WERI-Rb-1 (cell line): ENCODE measurements at regions not wholly inside any gene's neighbourhood (a gene's known extent, or its start where the extent isn't known, plus 50 kb on each side); places are given as distances from the start of the nearest gene placed in this dataset.

Experiments used
- DNase-seq: peaks from one replicate; pipeline ENCODE4 v3.0.0-alpha.2; 2020
- H3K27ac ChIP-seq: fragments of 250-450 bp; sonication (Bioruptor Pico); 2 replicates; pipeline ENCODE4 v1.5.1; 2020; ENCODE audit warnings: mild to moderate bottlenecking, moderate library complexity
- H3K27me3 ChIP-seq: fragments of 250-450 bp; sonication (Bioruptor Pico); 2 replicates; pipeline ENCODE4 v1.5.1; 2021; ENCODE audit warnings: mild to moderate bottlenecking, low read depth, moderate library complexity; ENCODE audit not compliant: insufficient read depth, severe bottlenecking
- H3K36me3 ChIP-seq: fragments of 250-450 bp; sonication (Bioruptor Pico); 2 replicates; pipeline ENCODE4 v1.5.1; 2020; ENCODE audit warnings: mild to moderate bottlenecking, moderate library complexity
- H3K4me3 ChIP-seq: 2 replicates; pipeline ENCODE4 v1.5.1; 2011; ENCODE audit warnings: low read depth, mild to moderate bottlenecking, control low read depth, low read length
- H3K9me3 ChIP-seq: fragments of 250-450 bp; sonication (Bioruptor Pico); 2 replicates; pipeline ENCODE4 v1.5.1; 2021; ENCODE audit warnings: mild to moderate bottlenecking, moderate library complexity; ENCODE audit not compliant: severe bottlenecking
- TF ChIP-seq, protein P1 (sequence below): IDR thresholded peaks from 2 replicates; pipeline ENCODE4 v1.5.1; 2011; ENCODE audit warnings: low read depth, mild to moderate bottlenecking, control low read depth, inconsistent platforms, low read length

DNA sequence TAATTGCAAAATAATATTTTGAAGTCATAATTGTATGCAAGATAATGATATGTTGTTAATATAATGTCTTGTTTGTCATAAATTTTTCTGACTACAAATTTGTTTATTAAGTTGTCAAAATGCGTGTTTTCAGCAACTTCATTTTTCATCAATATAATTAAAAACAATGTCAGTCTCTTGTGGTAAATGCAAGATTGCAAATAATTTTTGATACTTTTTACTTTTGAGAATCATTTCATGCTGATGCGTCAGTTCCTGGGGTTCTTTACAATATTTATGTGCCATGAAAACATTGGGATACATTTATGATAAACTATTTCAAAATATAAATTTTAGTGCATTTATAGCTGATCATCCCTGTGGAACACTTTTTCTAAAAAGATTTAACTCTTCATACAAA is 1504.8 kb downstream of the BRD1 start:
- Histone ChIP-seq H3K27ac (no peak overlapping the region), H3K36me3 (no peaks in the 10 kb centered on the region), H3K9me3 (peaks cover 15% of the 10 kb centered on the region), H3K27me3 (no peaks in the 10 kb centered on the region), H3K4me3 (no peak overlapping the region)
- TF ChIP-seq, protein P1, sequence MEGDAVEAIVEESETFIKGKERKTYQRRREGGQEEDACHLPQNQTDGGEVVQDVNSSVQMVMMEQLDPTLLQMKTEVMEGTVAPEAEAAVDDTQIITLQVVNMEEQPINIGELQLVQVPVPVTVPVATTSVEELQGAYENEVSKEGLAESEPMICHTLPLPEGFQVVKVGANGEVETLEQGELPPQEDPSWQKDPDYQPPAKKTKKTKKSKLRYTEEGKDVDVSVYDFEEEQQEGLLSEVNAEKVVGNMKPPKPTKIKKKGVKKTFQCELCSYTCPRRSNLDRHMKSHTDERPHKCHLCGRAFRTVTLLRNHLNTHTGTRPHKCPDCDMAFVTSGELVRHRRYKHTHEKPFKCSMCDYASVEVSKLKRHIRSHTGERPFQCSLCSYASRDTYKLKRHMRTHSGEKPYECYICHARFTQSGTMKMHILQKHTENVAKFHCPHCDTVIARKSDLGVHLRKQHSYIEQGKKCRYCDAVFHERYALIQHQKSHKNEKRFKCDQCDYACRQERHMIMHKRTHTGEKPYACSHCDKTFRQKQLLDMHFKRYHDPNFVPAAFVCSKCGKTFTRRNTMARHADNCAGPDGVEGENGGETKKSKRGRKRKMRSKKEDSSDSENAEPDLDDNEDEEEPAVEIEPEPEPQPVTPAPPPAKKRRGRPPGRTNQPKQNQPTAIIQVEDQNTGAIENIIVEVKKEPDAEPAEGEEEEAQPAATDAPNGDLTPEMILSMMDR, result no peak
- no peak for DNase-seq

DNA sequence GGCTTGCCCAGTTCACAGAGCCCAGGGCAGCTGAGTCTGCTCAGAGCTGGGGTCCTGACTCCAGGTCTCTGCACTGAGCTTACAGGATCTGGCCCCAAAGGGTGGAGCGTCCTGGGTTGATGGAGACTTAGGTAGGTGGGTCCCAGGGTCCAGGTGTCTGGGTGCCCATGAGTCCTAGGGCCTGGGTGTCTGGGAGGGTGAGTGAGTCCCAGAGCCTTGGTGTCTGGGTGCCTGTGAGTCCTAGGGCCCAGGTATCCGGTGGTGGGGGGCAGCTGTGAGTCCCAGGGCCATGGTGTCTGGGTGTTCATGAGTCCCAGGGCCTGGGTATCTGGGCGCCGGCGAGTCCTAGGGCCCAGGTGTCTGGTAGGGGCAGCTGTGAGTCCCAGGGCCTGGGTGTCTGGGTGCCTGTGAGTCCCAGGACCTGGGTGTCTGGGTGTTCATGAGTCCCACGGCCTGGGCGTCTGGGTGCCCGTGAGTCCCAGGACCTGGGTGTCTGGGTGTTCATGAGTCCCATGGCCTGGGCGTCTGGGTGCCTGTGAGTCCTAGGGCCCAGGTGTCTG is 1505.6 kb downstream of the BRD1 start:
- H3K4me3 ChIP-seq, result no peak overlapping the region
- H3K27me3 ChIP-seq, result no peaks in the 10 kb centered on the region
- no peak overlapping the region for H3K27ac ChIP-seq
- no peaks in the 10 kb centered on the region for H3K36me3 ChIP-seq
- peaks cover 15% of the 10 kb centered on the region for H3K9me3 ChIP-seq
- DNase-seq, result no peak
- TF ChIP-seq, protein P1, result no peak

DNA sequence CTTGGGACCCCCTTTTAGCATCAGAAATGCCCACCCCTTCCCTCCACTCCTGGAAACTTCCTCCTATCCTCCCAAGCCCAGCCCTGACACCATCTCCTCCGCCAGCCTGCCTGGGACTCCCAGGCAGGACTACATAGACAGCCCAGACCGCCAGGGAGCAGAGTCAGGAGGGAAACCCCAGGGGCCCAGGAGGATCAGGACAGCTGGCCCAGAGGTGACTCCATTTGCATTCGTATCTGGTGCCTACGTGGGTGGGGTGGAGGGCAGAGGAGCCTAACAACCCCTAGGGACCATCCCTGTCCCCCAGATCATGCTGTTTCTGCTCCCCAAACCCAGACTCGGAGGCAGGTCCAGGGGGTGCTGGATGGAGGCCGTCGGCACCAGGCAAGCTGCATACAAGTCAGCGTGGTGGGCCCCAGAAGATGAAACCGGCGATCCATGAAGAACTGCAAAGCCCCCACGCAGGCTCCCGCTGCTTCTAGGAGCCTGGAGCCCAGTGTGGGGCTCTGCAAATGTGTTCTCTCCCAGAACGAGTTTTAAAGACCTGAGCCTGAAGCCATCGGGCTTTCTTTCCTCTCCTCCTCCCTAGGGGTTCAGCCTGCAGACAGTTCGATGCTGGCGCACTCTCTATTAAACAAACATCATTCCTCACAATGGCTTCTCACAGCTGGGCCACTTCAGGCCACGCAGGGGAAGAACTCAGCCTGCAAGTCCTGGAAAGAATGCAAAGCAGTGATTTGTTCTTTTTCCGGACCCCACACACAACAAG is 1506.8 kb downstream of the BRD1 start:
- TF ChIP-seq, protein P1, result no peak
- no peaks in the 10 kb centered on the region for H3K36me3 ChIP-seq
- no peaks in the 10 kb centered on the region for H3K27me3 ChIP-seq
- H3K4me3 ChIP-seq, result no peak overlapping the region
- peaks cover 13% of the 10 kb centered on the region for H3K9me3 ChIP-seq
- no peak overlapping the region for H3K27ac ChIP-seq
- DNase-seq, result no peak

DNA sequence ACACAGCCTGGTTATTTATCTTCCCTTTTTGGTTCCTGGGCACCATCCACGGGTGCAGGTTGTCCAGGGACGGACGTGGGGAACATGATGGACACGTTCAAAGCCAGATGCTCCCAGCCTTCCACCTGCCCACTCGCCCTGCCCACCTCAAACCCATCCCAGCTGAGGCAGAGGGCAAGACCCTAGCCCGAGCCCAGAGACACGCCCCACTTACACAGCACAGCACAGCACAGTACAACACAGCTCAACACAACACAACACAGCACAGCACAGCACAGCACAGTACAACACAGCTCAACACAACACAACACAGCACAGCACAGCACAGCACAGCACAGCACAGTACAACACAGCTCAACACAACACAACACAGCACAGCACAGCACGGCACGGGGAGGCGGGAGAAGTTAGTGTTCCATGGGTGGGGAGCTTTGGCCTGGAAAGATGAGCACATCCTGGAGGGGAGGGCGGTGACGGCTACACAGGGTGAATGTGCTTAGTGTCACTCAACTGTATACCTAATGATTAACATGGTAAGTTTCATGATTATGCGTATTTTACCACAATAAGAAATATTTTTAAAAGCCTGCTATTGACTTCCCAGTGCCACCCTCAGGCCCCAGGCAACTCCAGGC is 1507.5 kb downstream of the BRD1 start:
- H3K27ac ChIP-seq, result no peak overlapping the region
- no peak overlapping the region for H3K4me3 ChIP-seq
- no peaks in the 10 kb centered on the region for H3K36me3 ChIP-seq
- TF ChIP-seq, protein P1, result no peak
- DNase-seq, result no peak
- peaks cover 11% of the 10 kb centered on the region for H3K9me3 ChIP-seq
- no peaks in the 10 kb centered on the region for H3K27me3 ChIP-seq

DNA sequence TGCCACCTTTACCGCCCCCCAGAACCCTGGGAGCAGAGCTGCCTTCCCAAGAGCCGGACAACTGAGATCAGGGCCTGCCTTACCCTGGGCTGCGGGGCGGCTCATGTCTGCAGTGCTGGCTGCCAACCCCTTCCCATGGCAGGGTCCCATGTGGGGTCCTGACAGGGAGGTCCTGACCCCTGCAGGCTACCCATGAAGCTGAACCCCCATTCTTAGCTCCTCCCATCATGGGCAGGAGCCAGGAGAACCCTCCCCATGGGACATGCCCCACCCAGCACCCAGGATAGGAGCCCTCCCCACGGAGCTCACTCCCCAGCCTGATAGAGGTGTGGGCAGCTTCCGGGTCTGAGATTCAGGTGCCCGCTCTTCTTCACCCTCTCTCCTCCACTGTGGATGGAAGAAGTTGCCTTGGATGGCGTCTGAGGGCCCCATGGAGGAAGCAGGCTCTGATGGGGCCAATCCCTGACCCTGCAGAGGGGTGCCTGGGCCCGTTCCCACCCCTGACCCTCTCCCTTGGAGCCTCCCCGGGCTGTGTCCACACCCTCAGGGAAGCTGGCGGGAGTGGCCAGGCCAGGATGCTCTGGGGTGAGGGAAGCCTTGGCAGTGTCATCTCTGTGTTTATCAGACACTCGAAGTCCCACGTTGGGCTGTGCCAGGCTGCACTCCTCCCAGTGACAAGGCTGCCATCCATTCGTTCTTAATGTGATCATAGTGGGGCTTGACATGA is 1508.2 kb downstream of the BRD1 start:
- H3K27ac ChIP-seq, result no peak overlapping the region
- no peaks in the 10 kb centered on the region for H3K36me3 ChIP-seq
- peaks cover 4% of the 10 kb centered on the region for H3K9me3 ChIP-seq
- H3K27me3 ChIP-seq, result no peaks in the 10 kb centered on the region
- no peak for DNase-seq
- no peak overlapping the region for H3K4me3 ChIP-seq
- TF ChIP-seq, protein P1, result no peak
